ENCODE measurements at regions not wholly inside any gene's neighbourhood (a gene's known extent, or its start where the extent isn't known, plus 50 kb on each side); places are given as distances from the start of the nearest gene placed in this dataset.
"Not testable (repeated sequence)": the region's sequence is repeated elsewhere in the genome, so short reads cannot be mapped to it uniquely, and the experiment has no call there.

- no peak overlapping the region for H2AFZ ChIP-seq (ENCODE audit: low read depth)
Observed at GRCh38 chr5:98187945-98188344, 585.5 kb upstream of the RGMB start.

GRCh38 chr5:98190344-98190743 is 583.1 kb upstream of the RGMB start:
- not testable (repeated sequence) for H3K27me3 ChIP-seq (ENCODE audit: insufficient read depth, low read depth); H3K36me3 ChIP-seq (ENCODE audit: insufficient read depth); H3K4me3 ChIP-seq (IDR thresholded peaks at IDR 0.05; ENCODE audit: insufficient read depth, low read depth, low read length); H3K4me1 ChIP-seq (ENCODE audit: low read depth, poor library complexity, severe bottlenecking); H2AFZ ChIP-seq (ENCODE audit: low read depth); H3K27ac ChIP-seq; H3K9ac ChIP-seq; H3K79me2 ChIP-seq (ENCODE audit: insufficient read depth, low read depth); H3K4me2 ChIP-seq; H4K20me1 ChIP-seq (ENCODE audit: insufficient read depth)

More at GRCh38 chr5:98187945-98188344, 585.5 kb upstream of the RGMB start:
- no peak overlapping the region for H3K27ac ChIP-seq
- no peak for TF ChIP-seq CTCF (conservative IDR thresholded peaks at IDR 0.05; ENCODE audit: low read depth, low read length)
- no peaks in the 10 kb centered on the region for H3K4me1 ChIP-seq (ENCODE audit: low read depth, poor library complexity, severe bottlenecking)
- no peaks in the 10 kb centered on the region for H4K20me1 ChIP-seq (ENCODE audit: insufficient read depth)
- H3K4me2 ChIP-seq, result no peak overlapping the region
- no peak overlapping the region for H3K4me3 ChIP-seq (IDR thresholded peaks at IDR 0.05; ENCODE audit: insufficient read depth, low read depth, low read length)
- H3K9ac ChIP-seq, result no peak overlapping the region
- no peaks in the 10 kb centered on the region for H3K27me3 ChIP-seq (ENCODE audit: insufficient read depth, low read depth)
- H3K36me3 ChIP-seq (ENCODE audit: insufficient read depth), result no peaks in the 10 kb centered on the region
- no peaks in the 10 kb centered on the region for H3K79me2 ChIP-seq (ENCODE audit: insufficient read depth, low read depth)

- H3K27ac ChIP-seq, result no peak overlapping the region
- no peak overlapping the region for H3K4me2 ChIP-seq
- no peaks in the 10 kb centered on the region for H4K20me1 ChIP-seq (ENCODE audit: insufficient read depth)
- no peak overlapping the region for H2AFZ ChIP-seq (ENCODE audit: low read depth)
- H3K9ac ChIP-seq, result no peak overlapping the region
- H3K79me2 ChIP-seq (ENCODE audit: insufficient read depth, low read depth), result no peaks in the 10 kb centered on the region
- H3K36me3 ChIP-seq (ENCODE audit: insufficient read depth), result no peaks in the 10 kb centered on the region
- H3K4me1 ChIP-seq (ENCODE audit: low read depth, poor library complexity, severe bottlenecking), result no peaks in the 10 kb centered on the region
- no peaks in the 10 kb centered on the region for H3K27me3 ChIP-seq (ENCODE audit: insufficient read depth, low read depth)
- no peak for TF ChIP-seq CTCF (conservative IDR thresholded peaks at IDR 0.05; ENCODE audit: low read depth, low read length)
- H3K4me3 ChIP-seq (IDR thresholded peaks at IDR 0.05; ENCODE audit: insufficient read depth, low read depth, low read length), result no peak overlapping the region
Observed at GRCh38 chr5:98193921-98194760, 579.3 kb upstream of the RGMB start.

- Histone ChIP-seq H2AFZ (ENCODE audit: low read depth) (no peak overlapping the region), H3K79me2 (ENCODE audit: insufficient read depth, low read depth) (no peaks in the 10 kb centered on the region), H4K20me1 (ENCODE audit: insufficient read depth) (no peaks in the 10 kb centered on the region), H3K27me3 (ENCODE audit: insufficient read depth, low read depth) (no peaks in the 10 kb centered on the region), H3K27ac (no peak overlapping the region), H3K36me3 (ENCODE audit: insufficient read depth) (no peaks in the 10 kb centered on the region), H3K9ac (no peak overlapping the region), H3K4me1 (ENCODE audit: low read depth, poor library complexity, severe bottlenecking) (no peaks in the 10 kb centered on the region), H3K4me3 (IDR thresholded peaks at IDR 0.05; ENCODE audit: insufficient read depth, low read depth, low read length) (no peak overlapping the region), H3K4me2 (no peak overlapping the region)
- TF ChIP-seq CTCF (conservative IDR thresholded peaks at IDR 0.05; ENCODE audit: low read depth, low read length), result no peak
Observed at GRCh38 chr5:98200726-98201541, 572.5 kb upstream of the RGMB start.

Measured in KMS-11 (cell line).